ENCODE measurements at regions not wholly inside any gene's neighbourhood (a gene's known extent, or its start where the extent isn't known, plus 50 kb on each side); places are given as distances from the start of the nearest gene placed in this dataset.

GRCh38 chr2:120607506-120607905, 128.2 kb upstream of the GLI2 start:
- Histone ChIP-seq H2AFZ (ENCODE audit: low read length) (no peak overlapping the region), H3K4me3 (replicated peaks in 1 of 4; ENCODE audit: control extremely low read depth in 1 of 4, insufficient read depth in 1 of 4, low read depth in 3 of 4, low read length in 4 of 4) (no peak overlapping the region), H3K79me2 (ENCODE audit: control insufficient read depth, insufficient read depth, low read length) (no peaks in the 10 kb centered on the region), H3K9ac (ENCODE audit: insufficient read depth, low read length) (no peak overlapping the region), H3K36me3 (ENCODE audit: control insufficient read depth, insufficient read depth, low read length) (no peaks in the 10 kb centered on the region), H3K9me3 (ENCODE audit: control insufficient read depth, insufficient read depth, low read depth, low read length) (no peaks in the 10 kb centered on the region), H3K4me2 (ENCODE audit: extremely low read depth, insufficient read depth, low read length) (no peak overlapping the region), H4K20me1 (ENCODE audit: control insufficient read depth, extremely low read depth, insufficient read depth, low read length) (no peaks in the 10 kb centered on the region), H3K27ac (ENCODE audit: insufficient read depth, low read length) (no peak overlapping the region), H3K27me3 (ENCODE audit: control insufficient read depth, insufficient read depth, low read length) (peaks cover 5% of the 10 kb centered on the region), H3K4me1 (ENCODE audit: control insufficient read depth, extremely low read depth, insufficient read depth, low read length) (no peaks in the 10 kb centered on the region)
- no peak for DNase-seq (ENCODE audit: low read depth in 2 of 2)
- TF ChIP-seq EZH2 (IDR thresholded peaks at IDR 0.05; ENCODE audit: low read length, missing control alignments) (peak; percentile 8), CTCF (conservative IDR thresholded peaks at IDR 0.05 in 1 of 2, IDR thresholded peaks at IDR 0.05 in 1 of 2; ENCODE audit: low read depth in 1 of 2, low read length in 2 of 2) (no peak)

- Histone ChIP-seq H3K36me3 (ENCODE audit: control insufficient read depth, insufficient read depth, low read length) (no peaks in the 10 kb centered on the region), H3K4me1 (ENCODE audit: control insufficient read depth, extremely low read depth, insufficient read depth, low read length) (no peaks in the 10 kb centered on the region), H2AFZ (ENCODE audit: low read length) (no peak overlapping the region), H3K4me3 (replicated peaks in 1 of 4; ENCODE audit: control extremely low read depth in 1 of 4, insufficient read depth in 1 of 4, low read depth in 3 of 4, low read length in 4 of 4) (no peak overlapping the region), H3K4me2 (ENCODE audit: extremely low read depth, insufficient read depth, low read length) (no peak overlapping the region), H3K79me2 (ENCODE audit: control insufficient read depth, insufficient read depth, low read length) (no peaks in the 10 kb centered on the region), H3K27me3 (ENCODE audit: control insufficient read depth, insufficient read depth, low read length) (peaks cover 5% of the 10 kb centered on the region), H4K20me1 (ENCODE audit: control insufficient read depth, extremely low read depth, insufficient read depth, low read length) (no peaks in the 10 kb centered on the region), H3K9ac (ENCODE audit: insufficient read depth, low read length) (no peak overlapping the region), H3K27ac (ENCODE audit: insufficient read depth, low read length) (no peak overlapping the region), H3K9me3 (ENCODE audit: control insufficient read depth, insufficient read depth, low read depth, low read length) (no peaks in the 10 kb centered on the region)
- no peak for TF ChIP-seq CTCF (conservative IDR thresholded peaks at IDR 0.05 in 1 of 2, IDR thresholded peaks at IDR 0.05 in 1 of 2; ENCODE audit: low read depth in 1 of 2, low read length in 2 of 2)
- no peak for TF ChIP-seq EZH2 (IDR thresholded peaks at IDR 0.05; ENCODE audit: low read length, missing control alignments)
- no peak for DNase-seq (ENCODE audit: low read depth in 2 of 2)
These were observed 127.7 kb upstream of the GLI2 start for GRCh38 chr2:120607996-120608395.

GRCh38 chr2:120609826-120610395, 125.8 kb upstream of the GLI2 start:
- Histone ChIP-seq H3K36me3 (ENCODE audit: control insufficient read depth, insufficient read depth, low read length) (no peaks in the 10 kb centered on the region), H3K27me3 (ENCODE audit: control insufficient read depth, insufficient read depth, low read length) (peaks cover 5% of the 10 kb centered on the region), H3K4me2 (ENCODE audit: extremely low read depth, insufficient read depth, low read length) (no peak overlapping the region), H3K9ac (ENCODE audit: insufficient read depth, low read length) (no peak overlapping the region), H3K4me1 (ENCODE audit: control insufficient read depth, extremely low read depth, insufficient read depth, low read length) (peaks cover 4% of the 10 kb centered on the region), H4K20me1 (ENCODE audit: control insufficient read depth, extremely low read depth, insufficient read depth, low read length) (no peaks in the 10 kb centered on the region), H3K4me3 (replicated peaks in 1 of 4; ENCODE audit: control extremely low read depth in 1 of 4, insufficient read depth in 1 of 4, low read depth in 3 of 4, low read length in 4 of 4) (no peak overlapping the region), H2AFZ (ENCODE audit: low read length) (no peak overlapping the region), H3K9me3 (ENCODE audit: control insufficient read depth, insufficient read depth, low read depth, low read length) (no peaks in the 10 kb centered on the region), H3K27ac (ENCODE audit: insufficient read depth, low read length) (no peak overlapping the region), H3K79me2 (ENCODE audit: control insufficient read depth, insufficient read depth, low read length) (no peaks in the 10 kb centered on the region)
- TF ChIP-seq EZH2 (IDR thresholded peaks at IDR 0.05; ENCODE audit: low read length, missing control alignments) (no peak), CTCF (conservative IDR thresholded peaks at IDR 0.05 in 1 of 2, IDR thresholded peaks at IDR 0.05 in 1 of 2; ENCODE audit: low read depth in 1 of 2, low read length in 2 of 2) (no peak)
- DNase-seq (ENCODE audit: low read depth in 2 of 2): no peak
